GM13977 (cell line): ENCODE measurements at regions not wholly inside any gene's neighbourhood (a gene's known extent, or its start where the extent isn't known, plus 50 kb on each side); places are given as distances from the start of the nearest gene placed in this dataset.

ENCODE experiments used
- DNase-seq: peaks from one replicate; pipeline ENCODE4 v3.0.0; 2012; ENCODE audit warnings: low spot score
- CTCF ChIP-seq: IDR thresholded peaks from 2 replicates; pipeline ENCODE4 v1.5.1; 2012; ENCODE audit warnings: mild to moderate bottlenecking, control low read depth; ENCODE audit not compliant: insufficient read depth; ENCODE audit errors: extremely low read depth, missing control alignments
- in situ Hi-C: fragments of 300-500 bp; cut with MboI; formaldehyde crosslinking; loops from one replicate; pipeline ENCODE4 v1.12.0; 2022; ENCODE audit warnings: low sequenced_read_pairs, low pct_unique_long_range_greater_than_20kb, mixed read lengths, inconsistent platforms; ENCODE audit not compliant: unreplicated experiment

- TF ChIP-seq CTCF, result no peak
- DNase-seq, result no peak
- in situ Hi-C loops, result no loop called here
Observed at GRCh38 chr9:118109542-118109941, 405.3 kb downstream of the TLR4 start.

- in situ Hi-C loops, result no loop called here
- DNase-seq, result no peak
- no peak for TF ChIP-seq CTCF
Observed at GRCh38 chr9:118121361-118121760, 417.2 kb downstream of the TLR4 start.

GRCh38 chr9:118128313-118128712, 424.1 kb downstream of the TLR4 start:
- DNase-seq, result no peak
- in situ Hi-C loops, result no loop called here
- no peak for TF ChIP-seq CTCF

GRCh38 chr9:118129541-118129940, 425.3 kb downstream of the TLR4 start:
- no peak for DNase-seq
- in situ Hi-C loops, result no loop called here
- no peak for TF ChIP-seq CTCF

- in situ Hi-C loops, result no loop called here
- DNase-seq, result no peak
- no peak for TF ChIP-seq CTCF
Observed at GRCh38 chr9:118148990-118149389, 444.8 kb downstream of the TLR4 start.

- no peak for TF ChIP-seq CTCF
- no peak for DNase-seq
- in situ Hi-C loops, result no loop called here
Observed at GRCh38 chr9:118156846-118157245, 452.6 kb downstream of the TLR4 start.

- in situ Hi-C loops, result no loop called here
- DNase-seq, result no peak
- TF ChIP-seq CTCF, result no peak
Observed at GRCh38 chr9:118162716-118163115, 458.5 kb downstream of the TLR4 start.
